GM12891 (cell line): ENCODE measurements at regions not wholly inside any gene's neighbourhood (a gene's known extent, or its start where the extent isn't known, plus 50 kb on each side); places are given as distances from the start of the nearest gene placed in this dataset.

Experiments
- DNase-seq: peaks from one replicate; pipeline ENCODE4 v3.0.0; 2011; ENCODE audit warnings: low spot score; ENCODE audit not compliant: insufficient read length
- FAIRE-seq: peaks from 2 replicates; lab custom pipeline; 2011; peaks lifted over from hg19 to GRCh38; lab: Jason Lieb, UNC
- PAX5 ChIP-seq: IDR thresholded peaks from 2 replicates; pipeline ENCODE4 v1.6.1; 2011; ENCODE audit warnings: low read length, moderate library complexity, mild to moderate bottlenecking; ENCODE audit not compliant: insufficient read depth, severe bottlenecking
- POLR2A ChIP-seq: IDR thresholded peaks from 2 replicates; pipeline ENCODE4 v1.6.1; 2011; ENCODE audit warnings: low read depth, low read length, control low read depth
- POLR2AphosphoS5 ChIP-seq: IDR thresholded peaks from 2 replicates; pipeline ENCODE4 v1.6.1; 2011; ENCODE audit warnings: low read depth, low read length, control low read depth
- POU2F2 ChIP-seq: IDR thresholded peaks from 2 replicates; pipeline ENCODE4 v1.6.1; 2011; ENCODE audit warnings: low read depth, mild to moderate bottlenecking, control low read depth, low read length, moderate library complexity
- SPI1 ChIP-seq: IDR thresholded peaks from 2 replicates; pipeline ENCODE4 v1.6.1; 2011; ENCODE audit warnings: low read depth, low read length, control low read depth
- TAF1 ChIP-seq: IDR thresholded peaks from 2 replicates; pipeline ENCODE4 v1.6.1; 2011; ENCODE audit warnings: low read depth, low read length, control low read depth

DNA sequence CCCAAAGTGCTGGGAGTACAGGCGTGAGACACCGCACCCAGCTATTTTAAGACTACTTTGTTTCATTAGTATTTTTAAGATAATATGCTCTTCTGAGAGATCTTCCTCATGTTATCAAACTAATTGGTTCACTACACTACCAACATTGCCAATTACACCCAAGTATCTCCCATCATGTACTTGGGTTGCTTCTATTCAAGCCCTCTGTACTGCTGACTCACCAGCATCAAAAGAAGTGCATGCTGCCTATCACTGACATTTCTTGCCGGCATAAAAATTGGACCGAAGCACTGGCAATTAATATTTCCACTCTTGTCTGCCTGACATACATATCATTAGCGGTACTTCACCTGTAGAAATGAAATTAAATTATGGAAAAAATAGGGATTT, 164.2 kb upstream of the NBEA start:
- FAIRE-seq (no peak), DNase-seq (no peak)
- TF ChIP-seq SPI1 (no peak), TAF1 (no peak), POLR2A (no peak), POU2F2 (no peak), POLR2AphosphoS5 (no peak)

DNA sequence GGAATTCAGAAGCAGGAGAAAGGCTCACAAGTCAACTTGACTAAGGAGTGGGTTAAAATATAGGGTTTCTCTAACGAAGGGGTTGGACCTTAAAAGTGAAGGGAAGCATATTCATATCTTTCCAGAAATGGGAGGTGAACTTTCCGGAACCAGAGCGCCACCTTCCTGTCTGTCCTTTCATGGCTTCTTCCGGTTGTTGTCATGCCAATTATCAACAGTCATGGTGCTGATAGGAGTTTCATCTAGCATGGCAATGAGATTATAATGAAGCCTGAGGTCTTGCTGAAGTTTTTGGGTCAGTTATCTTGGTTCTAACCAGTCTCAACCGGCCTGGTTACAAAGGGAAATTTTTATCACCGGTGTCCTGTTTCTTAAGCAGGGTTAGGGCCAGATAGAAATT, 162.9 kb upstream of the NBEA start:
- FAIRE-seq = no peak
- no peak for DNase-seq
- TF ChIP-seq TAF1 (no peak), POLR2AphosphoS5 (no peak)

DNA sequence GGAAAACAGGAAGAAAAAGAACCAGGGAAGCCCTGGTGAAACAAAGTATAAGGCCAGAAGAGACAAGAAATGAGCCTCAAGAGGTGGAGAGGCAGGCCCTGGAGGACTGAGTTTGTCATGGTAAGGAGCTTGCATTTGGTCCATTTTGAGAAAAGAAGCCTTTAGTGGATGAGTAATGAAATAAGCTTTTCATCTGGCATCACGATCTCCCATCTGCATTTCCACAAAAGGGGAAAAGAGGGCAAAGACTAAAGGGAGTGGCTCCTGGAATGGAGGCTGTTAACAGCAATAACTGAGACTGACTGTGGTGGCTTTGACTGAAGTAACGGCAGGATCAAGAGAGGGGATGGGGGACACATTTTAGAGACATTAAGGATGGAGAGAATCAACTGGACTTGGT, 148.8 kb upstream of the NBEA start:
- FAIRE-seq (no peak), DNase-seq (no peak)
- no peak for TF ChIP-seq POLR2AphosphoS5
- TF ChIP-seq PAX5 = no peak
- no peak for TF ChIP-seq SPI1
- no peak for TF ChIP-seq POU2F2
- no peak for TF ChIP-seq POLR2A
- no peak for TF ChIP-seq TAF1

DNA sequence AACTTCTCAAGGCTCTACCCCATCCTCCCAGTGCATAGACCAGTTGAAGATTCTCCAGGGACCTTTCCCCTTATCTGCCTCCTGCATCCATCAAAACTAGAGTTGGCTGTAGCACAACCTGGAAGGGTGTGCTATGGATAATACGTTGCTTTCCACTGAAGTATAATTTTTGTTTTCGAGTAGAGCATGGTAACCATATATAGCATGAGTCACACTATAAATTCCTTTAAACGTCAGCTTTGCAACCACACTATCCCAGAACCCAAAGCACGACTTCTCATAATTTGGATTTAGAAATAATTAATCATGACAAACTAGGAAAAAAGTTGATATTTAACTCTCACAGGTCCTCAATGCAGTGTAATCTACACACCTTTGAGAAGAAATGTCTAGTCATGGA, 138.3 kb upstream of the NBEA start:
- DNase-seq = no peak
- TF ChIP-seq SPI1 (no peak), TAF1 (no peak), POLR2A (no peak), POU2F2 (no peak), PAX5 (no peak), POLR2AphosphoS5 (no peak)
- no peak for FAIRE-seq

DNA sequence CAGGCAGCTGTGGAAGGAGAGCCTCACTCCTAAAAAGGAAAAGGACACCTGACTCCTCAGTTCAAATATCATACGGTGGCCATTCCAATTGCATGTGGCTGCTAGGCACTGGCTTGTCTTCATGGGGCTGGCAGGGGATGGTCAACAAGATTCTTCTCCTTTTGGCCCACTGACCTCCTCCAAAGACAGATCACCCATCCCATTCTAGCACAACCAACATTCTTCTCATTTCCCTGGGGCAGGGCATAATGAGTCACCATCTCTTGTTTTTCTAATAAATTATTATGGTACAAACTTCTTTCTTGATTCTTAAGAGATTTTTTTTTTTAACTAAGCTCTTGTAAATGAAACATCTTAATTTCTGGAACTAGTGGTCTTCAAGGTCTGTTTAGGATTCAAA, 136.7 kb upstream of the NBEA start:
- no peak for FAIRE-seq
- DNase-seq = no peak
- no peak for TF ChIP-seq SPI1

DNA sequence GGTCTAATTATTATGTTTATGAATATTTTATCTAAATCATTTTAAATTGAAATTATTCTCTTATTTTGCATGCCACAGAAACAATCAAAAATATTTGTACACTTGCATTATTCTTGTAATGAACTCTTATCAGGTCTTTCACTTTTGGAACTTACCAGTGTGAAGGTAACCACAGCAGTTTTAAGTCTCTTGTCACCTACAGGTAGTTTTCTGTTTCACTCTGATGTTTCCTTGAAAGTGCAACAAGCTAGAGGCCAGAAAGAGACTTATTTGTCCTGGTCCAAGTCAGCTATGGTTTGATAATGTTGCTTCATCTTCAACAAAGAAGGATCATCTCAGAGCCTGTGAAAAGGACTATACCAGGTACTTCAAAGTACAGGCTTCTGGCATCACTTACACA, 133.4 kb upstream of the NBEA start:
- no peak for DNase-seq
- no peak for FAIRE-seq
- TF ChIP-seq POLR2A (no peak), POLR2AphosphoS5 (no peak), PAX5 (no peak), TAF1 (no peak), SPI1 (no peak), POU2F2 (no peak)

DNA sequence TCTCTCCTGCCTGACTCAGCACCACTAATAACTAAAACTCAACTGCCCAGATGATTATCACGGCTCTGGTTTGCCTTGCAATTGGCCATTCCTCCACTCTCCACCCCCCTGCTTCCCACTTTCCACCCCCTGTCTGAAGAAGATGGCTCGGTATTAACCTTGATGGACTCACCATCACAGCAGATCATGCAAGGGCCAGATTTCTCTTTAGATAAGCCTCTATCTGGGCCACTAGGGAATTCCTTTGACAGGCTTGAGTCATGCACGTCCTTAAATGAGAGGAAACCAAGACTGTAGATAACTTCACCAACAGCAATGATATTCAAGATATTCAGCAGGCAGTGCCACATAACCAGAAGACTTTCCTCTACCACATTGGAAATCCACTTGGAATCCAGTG, 131.1 kb upstream of the NBEA start:
- TF ChIP-seq SPI1 = no peak
- FAIRE-seq = no peak
- DNase-seq = no peak

DNA sequence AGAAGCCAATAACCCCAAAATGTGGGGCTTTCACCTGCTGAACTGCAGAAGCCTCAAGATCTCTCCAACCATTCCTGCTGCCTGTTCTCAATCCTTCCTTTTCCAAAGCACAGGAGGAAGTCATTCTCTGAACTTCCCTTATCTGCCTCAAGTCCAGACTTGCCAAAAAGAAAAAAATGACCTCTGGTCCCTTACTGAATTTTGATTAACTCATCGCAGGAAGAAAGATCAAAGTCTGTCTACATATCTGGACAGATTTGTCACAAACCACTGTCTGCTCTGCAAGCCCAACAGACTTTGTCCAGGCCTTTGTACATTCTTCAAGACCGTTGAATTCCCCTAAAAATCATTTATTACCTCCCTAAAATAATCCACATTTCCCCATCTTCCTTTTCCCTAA, 126.5 kb upstream of the NBEA start:
- no peak for TF ChIP-seq POLR2A
- TF ChIP-seq POU2F2 = no peak
- FAIRE-seq = no peak
- no peak for DNase-seq

DNA sequence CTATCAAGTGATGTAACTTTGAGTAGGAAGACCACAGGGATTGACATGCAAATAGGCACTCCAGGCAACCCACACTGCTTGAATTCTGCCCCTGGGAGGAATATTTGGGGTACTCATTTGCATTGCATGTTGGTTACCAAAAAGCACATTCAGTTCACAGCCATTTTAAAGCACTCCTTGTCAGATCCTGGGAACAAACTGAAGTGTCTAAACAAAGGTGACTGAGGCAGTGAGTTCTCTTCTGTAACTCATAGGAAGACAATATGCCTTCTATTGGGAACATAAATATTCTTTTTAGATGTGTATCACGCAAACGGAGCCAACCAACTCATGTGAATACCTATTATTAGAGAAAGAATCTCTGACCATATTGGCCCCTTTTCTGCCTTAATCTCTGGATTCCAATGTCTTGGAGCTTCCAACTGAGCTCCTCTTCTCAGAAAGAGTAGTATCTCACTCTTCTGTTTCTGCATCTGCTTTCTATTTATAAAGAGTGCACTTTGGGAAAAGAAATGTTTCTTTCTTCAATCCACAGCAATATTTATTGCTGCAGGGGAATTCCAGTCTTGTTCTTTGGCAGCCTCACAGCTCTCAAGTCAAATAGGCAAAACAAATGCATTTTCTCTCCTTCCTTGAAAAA, 125.7 kb upstream of the NBEA start:
- TF ChIP-seq SPI1 (no peak), POLR2A (no peak), TAF1 (no peak), PAX5 (no peak), POU2F2 (no peak), POLR2AphosphoS5 (no peak)
- FAIRE-seq (no peak), DNase-seq (no peak)

DNA sequence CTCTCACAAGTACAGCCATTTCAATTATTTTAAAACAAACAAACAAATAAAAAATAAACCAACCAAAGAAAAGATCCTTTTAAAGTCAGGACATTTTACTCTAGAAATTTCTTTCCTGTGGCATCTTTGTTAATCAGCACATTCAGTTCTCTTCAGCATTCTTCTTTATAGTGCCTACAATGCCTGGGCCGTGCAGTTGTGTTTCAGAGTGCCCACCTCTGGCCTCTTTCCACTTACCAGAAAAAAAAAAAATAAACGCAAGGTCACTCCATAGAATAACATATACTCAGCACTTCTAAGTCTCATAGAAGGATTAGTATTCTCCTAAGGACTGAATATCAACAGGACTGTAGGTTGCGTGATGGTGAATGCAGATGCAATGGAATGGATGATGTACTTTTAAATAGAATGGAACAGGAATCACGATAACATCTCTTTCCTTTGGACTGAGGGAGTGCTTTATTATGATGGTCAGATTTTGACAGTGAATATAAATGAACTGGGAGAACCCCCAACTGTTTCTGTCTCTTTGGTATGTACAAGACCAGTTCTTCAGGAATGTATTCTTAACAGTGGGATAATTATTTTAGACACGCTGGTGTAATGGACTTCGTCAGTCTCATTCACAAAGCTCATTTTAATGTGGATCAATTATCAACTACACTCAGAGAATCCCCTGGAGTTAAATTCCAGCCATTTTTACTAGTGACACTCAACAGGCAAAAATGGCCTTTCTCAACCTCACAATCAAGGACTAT, 125.0 kb upstream of the NBEA start:
- FAIRE-seq = no peak
- TF ChIP-seq POLR2A (no peak), TAF1 (no peak), PAX5 (no peak), POLR2AphosphoS5 (no peak), SPI1 (no peak), POU2F2 (no peak)

DNA sequence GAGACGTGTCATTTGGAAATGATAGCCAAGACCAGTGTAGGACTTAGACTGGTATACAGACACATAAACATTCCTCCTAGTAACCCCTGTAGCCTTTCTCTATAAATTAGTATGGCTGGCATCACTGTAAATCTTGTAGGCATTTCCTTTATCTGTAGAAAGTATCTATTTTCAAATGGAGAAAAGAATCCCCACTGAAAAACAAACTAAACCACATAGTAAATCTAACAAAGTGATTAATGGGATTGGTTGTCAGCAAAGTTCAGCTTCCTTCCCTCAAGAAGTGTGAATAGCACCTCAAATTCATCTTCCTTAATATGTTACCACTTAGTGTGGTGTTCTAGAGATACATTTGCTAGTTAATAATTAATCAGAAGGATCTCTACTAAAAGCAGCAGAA, 119.4 kb upstream of the NBEA start:
- FAIRE-seq = no peak
- no peak for TF ChIP-seq SPI1
- TF ChIP-seq POLR2A = no peak
- TF ChIP-seq PAX5 = no peak
- TF ChIP-seq POU2F2 = no peak
- TF ChIP-seq TAF1 = no peak
- TF ChIP-seq POLR2AphosphoS5 = no peak
- DNase-seq = no peak

More for the DNA sequence above, 125.0 kb upstream of the NBEA start:
- DNase-seq = no peak
